ENCODE measurements at regions not wholly inside any gene's neighbourhood (a gene's known extent, or its start where the extent isn't known, plus 50 kb on each side); places are given as distances from the start of the nearest gene placed in this dataset.
"Not testable (repeated sequence)": the region's sequence is repeated elsewhere in the genome, so short reads cannot be mapped to it uniquely, and the experiment has no call there.

DNA sequence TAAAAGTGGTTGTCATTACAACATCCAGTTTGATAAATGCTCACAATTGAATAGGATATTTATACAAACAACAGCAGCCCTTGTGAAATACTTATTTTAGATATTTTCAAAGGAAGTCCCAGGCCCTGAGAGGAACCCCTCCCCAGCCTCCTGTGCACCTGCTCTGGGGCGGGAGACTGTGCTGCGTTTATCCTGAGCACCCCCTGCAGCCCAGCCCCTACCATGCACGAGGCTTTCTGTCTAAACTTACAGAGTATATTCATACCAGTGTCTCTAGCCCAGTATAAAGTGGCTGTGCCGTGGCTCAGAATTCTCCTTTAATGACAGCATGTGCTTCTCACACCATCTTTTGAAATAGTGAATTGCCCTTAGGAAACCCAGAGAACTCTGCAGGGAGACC is 1084.3 kb downstream of the TMEM121 start:
- FAIRE-seq (no peak), DNase-seq (ENCODE audit: insufficient read length, low spot score) (no peak)
- TF ChIP-seq, protein P1, sequence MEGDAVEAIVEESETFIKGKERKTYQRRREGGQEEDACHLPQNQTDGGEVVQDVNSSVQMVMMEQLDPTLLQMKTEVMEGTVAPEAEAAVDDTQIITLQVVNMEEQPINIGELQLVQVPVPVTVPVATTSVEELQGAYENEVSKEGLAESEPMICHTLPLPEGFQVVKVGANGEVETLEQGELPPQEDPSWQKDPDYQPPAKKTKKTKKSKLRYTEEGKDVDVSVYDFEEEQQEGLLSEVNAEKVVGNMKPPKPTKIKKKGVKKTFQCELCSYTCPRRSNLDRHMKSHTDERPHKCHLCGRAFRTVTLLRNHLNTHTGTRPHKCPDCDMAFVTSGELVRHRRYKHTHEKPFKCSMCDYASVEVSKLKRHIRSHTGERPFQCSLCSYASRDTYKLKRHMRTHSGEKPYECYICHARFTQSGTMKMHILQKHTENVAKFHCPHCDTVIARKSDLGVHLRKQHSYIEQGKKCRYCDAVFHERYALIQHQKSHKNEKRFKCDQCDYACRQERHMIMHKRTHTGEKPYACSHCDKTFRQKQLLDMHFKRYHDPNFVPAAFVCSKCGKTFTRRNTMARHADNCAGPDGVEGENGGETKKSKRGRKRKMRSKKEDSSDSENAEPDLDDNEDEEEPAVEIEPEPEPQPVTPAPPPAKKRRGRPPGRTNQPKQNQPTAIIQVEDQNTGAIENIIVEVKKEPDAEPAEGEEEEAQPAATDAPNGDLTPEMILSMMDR (IDR thresholded peaks at IDR 0.05; ENCODE audit: insufficient read depth, missing control alignments), result no peak

DNA sequence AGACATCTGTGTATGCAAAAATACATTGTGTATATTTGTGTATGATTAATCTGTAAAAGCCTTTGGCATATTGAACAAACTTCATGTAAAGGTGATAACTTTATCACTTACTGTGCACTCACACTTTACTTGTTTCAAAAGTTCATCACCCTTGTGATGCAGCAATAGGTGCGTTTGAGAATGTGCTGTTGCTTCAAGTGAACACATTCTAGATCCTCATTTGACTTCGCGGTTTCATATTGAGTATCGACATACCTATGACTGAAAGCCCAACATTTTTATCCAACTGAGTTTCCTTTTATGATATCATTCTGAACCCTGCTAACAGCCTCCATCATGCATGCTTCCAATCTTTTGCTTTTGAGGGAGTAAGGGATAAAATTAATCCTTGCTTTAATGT is 1086.9 kb downstream of the TMEM121 start:
- no peak for FAIRE-seq

DNA sequence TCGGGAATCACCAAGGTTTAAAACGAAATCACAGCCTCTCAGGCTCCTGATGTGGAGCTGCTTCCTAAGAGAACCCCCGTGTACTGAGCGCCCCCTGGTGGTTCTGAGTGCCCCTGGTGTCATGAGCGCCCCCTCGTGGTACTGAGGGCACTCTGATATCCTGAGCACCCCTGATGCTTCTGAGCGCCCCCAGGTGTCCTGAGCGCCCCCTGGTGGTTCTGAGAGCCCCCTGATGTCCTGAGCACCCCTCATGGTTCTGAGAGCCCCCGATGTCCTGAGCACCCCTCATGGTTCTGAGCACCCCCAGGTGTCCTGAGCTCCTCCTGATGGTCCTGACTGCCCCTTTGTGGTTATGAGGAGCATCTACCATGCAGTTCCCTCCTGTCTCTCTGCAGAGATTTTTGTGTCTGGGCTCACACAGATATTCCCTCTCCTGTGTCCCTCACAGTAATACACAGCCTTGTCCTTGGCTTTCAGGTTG is 1092.1 kb downstream of the TMEM121 start:
- TF ChIP-seq, protein P1 (IDR thresholded peaks at IDR 0.05; ENCODE audit: insufficient read depth, missing control alignments), result peak; percentile 22
- not testable (repeated sequence) for FAIRE-seq; DNase-seq (ENCODE audit: insufficient read length, low spot score)

More for the DNA sequence above, 1086.9 kb downstream of the TMEM121 start:
- DNase-seq (ENCODE audit: insufficient read length, low spot score), result no peak
- TF ChIP-seq, protein P1 (IDR thresholded peaks at IDR 0.05; ENCODE audit: insufficient read depth, missing control alignments), result no peak

DNA sequence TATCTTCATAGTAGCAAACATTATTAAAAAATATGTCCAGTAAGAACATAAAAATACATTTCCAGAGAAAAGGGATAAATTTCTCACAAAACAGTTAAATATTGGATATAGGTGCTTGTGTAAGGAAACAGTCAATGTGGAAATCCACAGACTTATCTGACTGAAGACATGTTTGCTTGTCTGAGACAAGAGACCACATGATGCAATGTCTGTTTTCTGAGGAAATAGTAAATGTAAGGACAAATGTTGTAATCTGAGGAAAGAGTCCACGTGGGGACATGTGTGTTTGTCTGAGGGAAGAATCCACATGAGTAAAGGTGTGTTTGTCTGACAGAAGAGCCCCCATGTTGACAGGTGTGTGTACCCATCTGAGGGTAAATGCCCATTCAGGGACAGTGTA is 1093.2 kb downstream of the TMEM121 start:
- FAIRE-seq (no peak), DNase-seq (ENCODE audit: insufficient read length, low spot score) (no peak)
- TF ChIP-seq, protein P1 (IDR thresholded peaks at IDR 0.05; ENCODE audit: insufficient read depth, missing control alignments), result no peak

DNA sequence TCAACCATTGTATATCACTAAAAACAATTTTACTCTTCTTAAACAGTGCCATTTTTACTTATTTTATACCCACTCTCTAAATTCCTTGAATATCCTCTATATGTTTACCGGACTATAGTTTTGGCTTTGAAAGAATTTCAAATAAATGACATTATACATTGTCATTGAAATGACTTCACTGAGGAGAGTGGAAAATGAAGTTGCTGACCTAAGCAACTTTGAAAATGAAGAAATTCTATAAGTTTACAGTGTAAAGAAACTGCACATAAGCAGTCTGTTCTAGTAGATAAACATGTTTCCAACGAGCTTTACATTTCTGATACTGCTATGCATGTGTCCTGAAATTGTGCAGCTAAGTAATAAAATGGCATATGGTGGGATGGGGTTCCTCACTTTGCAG is 1094.0 kb downstream of the TMEM121 start:
- TF ChIP-seq, protein P1 (IDR thresholded peaks at IDR 0.05; ENCODE audit: insufficient read depth, missing control alignments), result no peak
- DNase-seq (ENCODE audit: insufficient read length, low spot score) (no peak), FAIRE-seq (no peak)

DNA sequence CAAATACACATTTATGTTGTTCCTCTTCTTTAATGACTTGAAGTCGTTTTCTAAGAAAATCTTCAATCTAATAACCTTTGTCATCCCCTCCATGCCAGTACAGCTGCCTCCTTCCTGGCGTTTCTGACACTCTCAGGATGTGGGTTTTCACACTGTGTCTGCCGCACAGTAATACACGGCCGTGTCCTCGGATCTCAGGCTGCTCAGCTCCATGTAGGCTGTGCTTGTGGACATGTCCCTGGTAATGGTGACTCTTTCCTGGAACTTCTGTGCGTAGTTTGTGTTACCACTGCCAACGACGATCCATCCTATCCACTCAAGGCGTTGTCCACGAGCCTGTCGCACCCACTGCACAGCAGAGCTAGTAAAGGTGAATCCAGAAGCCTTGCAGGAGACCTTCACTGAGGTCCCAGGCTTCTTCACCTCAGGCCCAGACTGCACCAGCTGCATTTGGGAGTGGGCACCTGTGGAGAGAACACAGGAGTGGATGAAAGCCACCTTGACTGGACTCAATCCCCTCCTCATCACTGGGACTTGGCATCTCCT is 1095.9 kb downstream of the TMEM121 start:
- TF ChIP-seq, protein P1 (IDR thresholded peaks at IDR 0.05; ENCODE audit: insufficient read depth, missing control alignments), result no peak
- DNase-seq (ENCODE audit: insufficient read length, low spot score) (no peak), FAIRE-seq (no peak)

DNA sequence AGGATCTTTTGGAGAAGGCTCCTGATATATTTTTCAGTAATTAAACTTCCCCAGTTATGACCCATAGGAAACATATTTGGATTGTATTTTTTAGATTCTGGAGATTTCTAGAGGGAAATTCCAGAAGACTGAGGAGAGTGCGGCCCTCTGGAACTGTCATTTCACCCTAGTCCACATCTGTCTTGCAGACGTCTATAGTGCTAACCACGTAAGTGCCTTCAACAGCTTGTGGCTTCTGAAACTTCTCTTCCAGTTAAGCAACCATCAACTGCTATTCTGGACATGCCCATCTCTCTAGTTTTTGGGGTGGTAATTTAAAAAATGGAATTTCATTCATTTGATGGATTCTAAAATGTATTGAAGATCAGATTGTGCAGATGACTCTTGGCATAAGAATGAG is 1098.8 kb downstream of the TMEM121 start:
- no peak for DNase-seq (ENCODE audit: insufficient read length, low spot score)
- TF ChIP-seq, protein P1 (IDR thresholded peaks at IDR 0.05; ENCODE audit: insufficient read depth, missing control alignments), result no peak
- no peak for FAIRE-seq

DNA sequence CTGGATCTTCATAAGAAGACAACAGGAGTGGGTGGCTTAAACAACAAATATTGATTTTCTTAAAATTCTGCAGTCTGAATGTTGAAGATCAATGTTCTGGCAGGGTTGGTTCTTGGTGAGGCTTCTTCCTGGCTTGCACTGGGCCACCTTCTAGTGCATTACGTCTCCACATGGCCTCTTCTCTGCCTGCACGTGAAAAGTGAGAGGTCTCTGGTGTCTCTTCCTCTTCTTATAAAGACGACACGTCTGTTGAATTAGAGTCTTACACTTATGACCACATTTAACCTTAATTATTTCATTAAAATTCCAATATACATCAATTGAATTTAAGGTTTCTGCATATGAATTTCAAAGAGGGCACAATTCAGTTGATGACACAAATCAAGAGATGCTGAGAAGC is 1100.1 kb downstream of the TMEM121 start:
- DNase-seq (ENCODE audit: insufficient read length, low spot score); FAIRE-seq: not testable (repeated sequence)
